Epithelial cell of prostate (primary cell): ENCODE measurements at regions not wholly inside any gene's neighbourhood (a gene's known extent, or its start where the extent isn't known, plus 50 kb on each side); places are given as distances from the start of the nearest gene placed in this dataset.
A peak's percentile ranks its signal among the peaks of the same experiment; 100 is the strongest.

Experiments
- DNase-seq: peaks from one replicate; pipeline ENCODE4 v3.0.0-alpha.2; 2011; ENCODE audit warnings: low read depth, low spot score
- H3K27ac ChIP-seq: fragments of 450-650 bp; 2 replicates; pipeline ENCODE4 v1.5.1; 2017; ENCODE audit warnings: mild to moderate bottlenecking

DNA sequence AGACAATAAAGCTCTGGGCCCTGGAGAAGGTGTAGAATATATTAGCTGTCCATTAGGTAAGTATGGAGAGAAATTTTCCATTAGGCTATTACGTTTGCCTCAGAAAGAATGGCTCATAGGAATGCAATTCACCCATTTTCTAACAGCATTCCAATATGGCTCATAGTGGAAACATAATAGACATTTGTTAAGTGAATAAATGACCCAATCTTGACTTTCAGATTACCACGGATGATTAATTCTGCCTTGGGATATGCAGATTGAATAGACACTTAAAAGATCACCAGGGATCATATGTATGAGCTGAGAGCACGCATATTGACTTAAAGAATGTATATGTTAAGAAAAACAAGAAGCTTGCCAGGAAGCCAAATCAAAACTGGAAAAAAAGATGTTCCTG lies 209.1 kb upstream of the CDYL start:
- peak; percentile 24 for DNase-seq
- peak overlapping the region; percentile 24 for H3K27ac ChIP-seq

GRCh38 chr6:4565301-4566250 lies 210.6 kb upstream of the CDYL start:
- DNase-seq: no peak
- H3K27ac ChIP-seq: no peak overlapping the region

- no peak overlapping the region for H3K27ac ChIP-seq
- no peak for DNase-seq
Observed at GRCh38 chr6:4564801-4565271, 211.4 kb upstream of the CDYL start.

- no peak for DNase-seq
- no peak overlapping the region for H3K27ac ChIP-seq
Observed at GRCh38 chr6:4563877-4564276, 212.3 kb upstream of the CDYL start.

GRCh38 chr6:4563156-4563555 lies 213.0 kb upstream of the CDYL start:
- no peak overlapping the region for H3K27ac ChIP-seq
- no peak for DNase-seq

DNA sequence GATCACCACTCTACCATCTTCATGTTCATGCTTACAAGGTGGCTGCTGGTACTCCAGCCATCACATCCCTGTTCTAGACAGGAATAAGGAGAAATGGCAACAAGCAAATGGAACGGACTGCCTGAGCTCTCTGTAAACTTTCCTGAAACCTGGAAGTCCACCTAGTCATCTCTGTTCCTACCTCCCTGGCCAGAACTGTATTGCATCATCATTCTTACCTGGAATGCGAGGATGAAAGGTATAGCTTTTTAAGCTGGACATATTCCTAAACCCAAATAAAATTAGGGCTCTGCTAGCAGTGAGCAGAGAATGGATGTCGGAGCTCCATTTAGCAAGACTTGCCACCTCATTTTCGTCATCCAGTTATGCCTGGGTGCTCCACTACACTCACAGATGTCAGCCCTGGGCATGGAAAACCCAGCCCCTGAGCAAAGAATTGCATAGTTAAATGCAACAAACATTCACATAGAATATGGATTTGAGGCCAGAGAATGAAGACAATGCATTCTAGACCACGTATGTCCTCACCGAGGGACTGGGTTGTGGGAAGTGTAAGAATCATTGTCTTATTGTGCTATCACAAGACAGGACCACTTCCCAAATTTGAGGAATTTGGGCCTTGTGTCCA lies 214.3 kb upstream of the CDYL start:
- H3K27ac ChIP-seq: no peak overlapping the region
- DNase-seq: no peak

GRCh38 chr6:4561078-4561435 lies 215.1 kb upstream of the CDYL start:
- DNase-seq: no peak
- H3K27ac ChIP-seq: no peak overlapping the region

DNA sequence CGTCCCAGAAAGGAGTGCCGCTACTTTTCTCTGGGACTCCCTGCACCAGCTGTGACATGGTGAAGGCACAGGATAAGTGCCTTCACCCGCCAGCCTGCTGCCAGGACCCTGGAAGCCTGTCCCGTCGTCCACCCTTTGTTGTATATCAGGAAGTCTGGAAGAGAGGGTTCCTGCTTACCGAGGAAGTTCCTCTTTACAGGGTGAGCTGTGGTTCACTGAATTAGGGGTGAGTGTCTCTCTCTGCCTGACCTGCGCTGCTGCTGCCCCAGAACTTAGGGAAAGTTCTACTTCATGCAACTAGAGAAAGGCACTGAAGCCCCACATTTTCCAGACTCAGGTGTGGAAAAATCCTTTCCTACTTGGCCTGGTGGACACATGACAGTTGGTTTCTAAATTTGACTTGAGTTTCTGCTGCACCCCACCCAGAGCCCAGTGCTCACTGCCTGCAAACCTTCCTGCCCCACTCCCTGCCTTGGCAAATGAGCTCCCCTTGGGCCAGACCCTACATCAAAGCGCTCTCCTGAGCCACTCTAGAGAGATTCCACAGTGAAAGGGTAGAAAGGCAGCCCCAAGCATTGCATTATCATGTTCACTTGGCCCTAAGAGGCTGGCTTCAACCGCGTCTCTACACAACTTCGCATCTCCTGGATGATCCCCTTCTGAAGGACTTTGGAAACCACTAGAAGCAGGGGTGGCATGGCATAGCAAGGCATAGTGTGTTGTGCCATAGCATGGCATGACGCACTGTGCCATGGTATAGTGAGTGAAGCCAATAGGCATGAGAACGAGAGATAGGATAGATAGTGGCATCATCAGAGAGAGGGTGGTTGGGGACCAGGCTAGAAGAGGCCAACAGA lies 215.8 kb upstream of the CDYL start:
- no peak overlapping the region for H3K27ac ChIP-seq
- no peak for DNase-seq

- DNase-seq: no peak
- H3K27ac ChIP-seq: no peak overlapping the region
Observed at GRCh38 chr6:4559281-4559875, 216.8 kb upstream of the CDYL start.

GRCh38 chr6:4554645-4555044 lies 221.6 kb upstream of the CDYL start:
- DNase-seq: no peak
- H3K27ac ChIP-seq: no peak overlapping the region

- no peak overlapping the region for H3K27ac ChIP-seq
- DNase-seq: no peak
Observed at GRCh38 chr6:4553387-4553786, 222.8 kb upstream of the CDYL start.

DNA sequence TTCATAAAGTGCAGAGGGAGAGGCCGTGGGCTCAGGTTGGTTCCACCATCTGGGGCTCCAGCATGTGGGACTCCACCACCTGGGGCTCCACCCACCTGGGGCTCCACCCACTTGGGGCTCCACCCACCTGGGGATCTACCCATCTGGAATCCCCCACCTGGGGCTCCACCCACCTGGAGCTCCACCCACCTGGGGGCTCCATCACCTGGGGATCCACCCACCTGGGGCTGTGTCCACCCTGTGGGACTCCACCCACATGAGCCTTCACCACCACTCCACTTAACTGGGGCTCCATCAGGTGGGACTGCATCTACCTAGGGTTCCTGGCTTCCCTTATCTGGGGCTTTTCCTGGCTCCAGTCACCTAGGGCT lies 226.0 kb upstream of the CDYL start:
- DNase-seq: no peak

GRCh38 chr6:4549556-4550226 lies 226.5 kb upstream of the CDYL start:
- DNase-seq: no peak
- no peak overlapping the region for H3K27ac ChIP-seq

More for the DNA sequence above, 226.0 kb upstream of the CDYL start:
- no peak overlapping the region for H3K27ac ChIP-seq

DNA sequence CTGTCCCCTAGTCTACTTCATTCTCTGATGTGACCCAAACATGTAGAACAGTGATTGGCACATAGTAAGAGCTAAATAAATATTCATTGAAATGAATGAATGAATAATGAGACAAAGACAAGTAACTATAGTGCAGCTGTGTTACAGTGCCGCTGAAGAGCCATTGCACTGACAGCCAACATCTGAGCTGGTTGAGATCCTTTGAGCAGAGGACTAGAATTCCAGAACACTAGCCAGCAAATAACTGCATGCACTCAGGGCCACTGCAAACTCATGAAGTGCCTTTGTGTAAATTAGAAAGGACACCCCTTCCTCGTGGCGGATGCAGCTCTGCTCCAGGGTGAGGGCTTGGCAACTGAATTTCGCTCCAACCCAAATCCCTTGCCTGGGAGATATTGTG lies 230.3 kb upstream of the CDYL start:
- no peak for DNase-seq
- no peak overlapping the region for H3K27ac ChIP-seq

DNA sequence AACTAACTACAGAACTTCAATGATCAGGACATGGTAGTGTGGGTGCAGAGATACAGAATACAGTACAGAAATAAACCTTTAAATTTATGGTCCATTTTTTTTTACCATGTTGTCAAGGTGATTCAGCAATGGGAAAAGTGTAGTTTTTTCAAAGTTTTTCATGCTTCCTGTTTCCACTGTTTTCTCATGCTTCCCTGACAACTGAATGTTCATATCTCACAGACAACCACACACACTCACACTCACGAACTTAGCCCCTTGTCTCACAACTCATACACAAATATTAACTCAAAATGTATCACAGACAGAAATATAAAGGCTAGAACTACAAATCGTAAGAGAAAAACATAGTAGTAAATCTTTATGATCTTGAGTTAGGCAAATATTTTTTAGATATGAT lies 232.6 kb upstream of the CDYL start:
- DNase-seq: no peak
- no peak overlapping the region for H3K27ac ChIP-seq

DNA sequence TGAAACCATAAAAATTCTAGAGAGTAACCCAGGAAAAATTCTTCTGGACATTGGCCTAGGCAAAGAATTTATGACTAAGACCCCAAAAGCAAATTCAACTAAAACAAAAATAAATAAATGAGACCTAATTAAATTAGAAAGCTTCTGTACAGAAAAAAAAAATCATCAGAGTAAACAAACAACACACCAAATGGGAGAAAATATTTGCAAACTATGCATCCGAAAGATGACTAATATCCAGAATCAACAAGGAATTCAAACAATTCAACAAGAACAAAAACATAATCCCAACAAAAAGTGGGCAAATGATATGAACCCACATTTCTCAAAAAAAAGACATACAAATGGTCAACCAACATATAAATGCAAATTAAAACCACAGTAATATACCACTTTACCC lies 242.6 kb upstream of the CDYL start:
- no peak for DNase-seq
- H3K27ac ChIP-seq: no peak overlapping the region

GRCh38 chr6:4531406-4531805 lies 244.8 kb upstream of the CDYL start:
- DNase-seq: no peak
- no peak overlapping the region for H3K27ac ChIP-seq

DNA sequence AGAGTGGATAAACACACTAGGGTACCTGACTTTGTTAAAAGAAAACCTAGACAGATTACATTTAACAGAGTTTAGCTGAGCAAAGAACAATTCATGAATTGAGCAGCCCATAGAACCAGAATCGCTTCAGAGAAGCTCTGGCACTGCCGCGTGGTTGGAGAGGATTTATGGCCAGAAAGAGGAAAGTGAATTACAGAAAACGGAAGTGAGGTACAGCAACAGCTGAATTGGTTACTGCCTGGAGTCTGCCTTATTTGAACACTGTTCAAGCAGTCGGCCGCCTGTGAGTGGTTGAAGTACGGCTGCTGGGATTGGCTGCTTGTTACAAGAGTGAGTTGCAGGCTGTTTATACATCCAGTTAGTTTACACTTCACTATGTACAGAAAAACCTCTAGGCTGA lies 253.8 kb upstream of the CDYL start:
- no peak overlapping the region for H3K27ac ChIP-seq
- DNase-seq: no peak

GRCh38 chr6:4521070-4521469 lies 255.1 kb upstream of the CDYL start:
- no peak for DNase-seq
- H3K27ac ChIP-seq: no peak overlapping the region

DNA sequence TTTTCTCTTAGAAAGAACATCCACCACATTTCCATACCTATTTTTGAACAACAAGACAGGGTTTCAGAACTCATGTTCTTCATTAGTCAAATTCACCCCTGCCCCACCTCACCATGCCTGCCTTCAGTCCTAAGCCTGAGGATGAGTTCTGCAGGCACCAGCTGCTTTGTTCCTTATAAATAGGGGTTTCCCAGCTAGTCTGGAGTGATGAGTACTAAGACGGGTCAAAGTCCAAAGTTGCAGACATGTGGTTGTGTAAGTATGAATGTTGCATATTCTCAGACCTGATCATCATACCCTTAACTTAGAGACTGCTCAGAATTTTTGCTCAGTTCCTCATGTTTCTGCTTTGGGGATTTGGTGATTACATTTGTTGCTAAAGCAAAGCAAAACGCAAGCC lies 257.7 kb upstream of the CDYL start:
- DNase-seq: no peak
- H3K27ac ChIP-seq: no peak overlapping the region
